Stimulated activated effector memory CD8-positive, alpha-beta T cell treated with anti-CD3 and anti-CD28 coated beads, Interleukin-12 subunit alpha, Interleukin-12 subunit beta, amount 100 ng/mL, for 72 hours (primary cell): ENCODE measurements at regions not wholly inside any gene's neighbourhood (a gene's known extent, or its start where the extent isn't known, plus 50 kb on each side); places are given as distances from the start of the nearest gene placed in this dataset.

Experiments
- ATAC-seq: fragments of 150-1000 bp; cut with Tn5 transposase; 2 replicates; pipeline ENCODE4 v1.10.0; 2021
- DNase-seq, 2 donors: peaks; one replicate each; pipeline ENCODE4 v3.0.0; 2021 to 2022; ENCODE audit warnings: low spot score in 2 of 2
- H3K27ac Mint-ChIP-seq: one replicate; pipeline ENCODE4 v1.8.0; 2022; ENCODE audit warnings: mild to moderate bottlenecking, mixed read lengths
- H3K36me3 Mint-ChIP-seq: one replicate; pipeline ENCODE4 v1.8.0; 2022; ENCODE audit warnings: mild to moderate bottlenecking, mixed read lengths
- H3K4me1 Mint-ChIP-seq: one replicate; pipeline ENCODE4 v1.8.0; 2022; ENCODE audit warnings: mixed read lengths
- H3K4me3 Mint-ChIP-seq: one replicate; pipeline ENCODE4 v1.8.0; 2022; ENCODE audit warnings: mild to moderate bottlenecking, mixed read lengths
- H3K9me3 Mint-ChIP-seq: one replicate; pipeline ENCODE4 v1.8.0; 2022; ENCODE audit warnings: mixed read lengths

DNA sequence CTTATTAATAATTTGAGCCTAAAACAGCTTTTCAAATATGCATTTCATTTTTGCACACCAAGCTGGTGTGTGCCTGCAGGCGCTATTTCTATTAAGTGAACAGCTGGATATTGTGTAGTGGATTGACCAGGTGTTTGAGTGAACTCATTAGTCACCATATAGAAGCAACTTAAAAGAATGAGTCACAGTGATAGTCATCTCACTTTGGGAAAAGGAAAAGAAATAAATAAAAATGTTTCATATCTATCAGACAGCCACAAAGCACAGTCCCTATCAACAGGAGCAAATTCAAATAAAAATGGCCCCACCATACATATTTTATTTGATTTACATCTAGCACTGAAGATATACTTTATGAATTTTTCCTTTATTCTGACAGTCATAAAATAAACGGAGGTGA lies 456.5 kb upstream of the CDH9 start:
- no peak overlapping the region for H3K27ac Mint-ChIP-seq
- no peak for ATAC-seq
- no peaks in the 10 kb centered on the region for H3K36me3 Mint-ChIP-seq
- no peaks in the 10 kb centered on the region for H3K4me1 Mint-ChIP-seq
- no peak overlapping the region for H3K4me3 Mint-ChIP-seq
- no peak for DNase-seq
- H3K9me3 Mint-ChIP-seq, result peaks cover 16% of the 10 kb centered on the region

DNA sequence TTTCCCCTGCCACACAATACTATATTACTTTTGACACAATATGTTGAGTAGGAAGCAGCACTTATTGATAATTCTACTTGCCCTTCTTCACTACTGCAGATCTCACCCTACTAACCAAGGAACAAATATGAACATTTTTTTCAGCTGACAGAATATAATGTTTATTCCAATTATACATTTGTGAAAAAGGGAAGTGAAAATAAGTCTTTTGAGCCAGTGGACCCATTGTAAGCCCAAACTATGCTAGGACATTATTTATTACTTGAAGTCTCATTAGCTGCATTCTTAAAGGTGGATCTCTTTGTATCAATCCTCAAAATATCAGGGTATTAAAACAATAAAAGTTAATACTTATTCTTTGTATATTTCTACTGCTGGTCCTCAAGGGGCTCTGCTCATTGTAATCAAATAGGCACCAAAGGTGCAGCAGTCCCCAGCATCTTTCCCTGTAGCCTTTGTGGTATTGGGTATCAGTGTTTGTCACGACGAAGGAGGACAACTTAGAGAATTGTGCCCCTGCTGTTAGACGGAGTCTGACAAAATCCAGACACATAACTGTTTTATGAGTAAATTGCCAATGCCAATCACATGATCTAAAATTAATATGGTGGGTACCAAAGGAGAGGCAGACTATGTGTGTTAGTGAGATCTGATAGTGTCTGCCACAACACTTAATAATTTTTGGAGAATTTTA lies 453.5 kb upstream of the CDH9 start:
- Mint-ChIP-seq H3K4me3 (no peak overlapping the region), H3K27ac (no peak overlapping the region)

DNA sequence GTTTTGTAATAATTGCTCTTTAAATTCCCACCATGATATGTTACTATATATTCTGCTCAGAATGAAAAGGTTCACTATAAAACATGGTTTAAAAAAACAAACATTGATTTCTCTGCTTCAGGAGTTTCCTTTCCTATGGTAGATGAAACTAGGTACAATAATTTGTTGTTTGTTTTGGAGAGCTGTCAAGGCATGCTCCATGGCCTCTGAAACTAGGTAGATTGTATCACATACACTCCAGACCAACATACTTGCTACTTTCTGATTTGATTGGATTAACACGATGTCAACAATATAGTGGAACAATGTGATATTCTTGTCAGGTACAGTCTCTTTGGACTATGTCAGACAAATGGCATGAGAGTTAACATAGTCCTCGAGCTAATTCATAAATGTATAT lies 452.7 kb upstream of the CDH9 start:
- H3K27ac Mint-ChIP-seq, result no peak overlapping the region
- no peaks in the 10 kb centered on the region for H3K36me3 Mint-ChIP-seq
- no peaks in the 10 kb centered on the region for H3K4me1 Mint-ChIP-seq
- H3K9me3 Mint-ChIP-seq, result peaks cover 22% of the 10 kb centered on the region
- DNase-seq (no peak), ATAC-seq (no peak)
- no peak overlapping the region for H3K4me3 Mint-ChIP-seq

More for the DNA sequence above, 453.5 kb upstream of the CDH9 start:
- no peak for ATAC-seq
- no peak for DNase-seq
- Mint-ChIP-seq H3K36me3 (no peaks in the 10 kb centered on the region), H3K9me3 (peaks cover 19% of the 10 kb centered on the region), H3K4me1 (no peaks in the 10 kb centered on the region)

- Mint-ChIP-seq H3K4me3 (no peak overlapping the region), H3K4me1 (no peaks in the 10 kb centered on the region), H3K27ac (no peak overlapping the region), H3K36me3 (no peaks in the 10 kb centered on the region), H3K9me3 (peaks cover 28% of the 10 kb centered on the region)
- DNase-seq, result no peak
- ATAC-seq, result no peak
These were observed 451.3 kb upstream of the CDH9 start for GRCh38 chr5:27489701-27490100.

DNA sequence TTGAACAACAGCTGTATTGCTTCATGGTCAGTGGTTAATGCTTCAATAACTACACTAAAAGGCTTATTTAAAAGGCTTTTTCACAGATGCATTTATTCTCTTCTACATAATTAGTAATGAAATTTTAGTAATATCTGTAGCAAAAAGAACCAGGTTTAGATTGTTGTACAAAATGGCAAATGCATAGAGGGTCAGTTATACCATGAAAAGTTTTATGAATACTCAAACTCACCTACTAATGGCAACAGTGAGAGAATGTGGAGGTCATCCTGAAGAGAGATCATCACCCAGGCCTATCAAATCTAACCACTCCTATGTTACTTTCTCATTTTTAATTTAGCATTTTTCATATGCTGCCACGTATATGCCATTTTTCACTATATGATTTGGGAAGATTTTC lies 444.3 kb upstream of the CDH9 start:
- Mint-ChIP-seq H3K27ac (no peak overlapping the region), H3K36me3 (no peaks in the 10 kb centered on the region)
- DNase-seq, result no peak

DNA sequence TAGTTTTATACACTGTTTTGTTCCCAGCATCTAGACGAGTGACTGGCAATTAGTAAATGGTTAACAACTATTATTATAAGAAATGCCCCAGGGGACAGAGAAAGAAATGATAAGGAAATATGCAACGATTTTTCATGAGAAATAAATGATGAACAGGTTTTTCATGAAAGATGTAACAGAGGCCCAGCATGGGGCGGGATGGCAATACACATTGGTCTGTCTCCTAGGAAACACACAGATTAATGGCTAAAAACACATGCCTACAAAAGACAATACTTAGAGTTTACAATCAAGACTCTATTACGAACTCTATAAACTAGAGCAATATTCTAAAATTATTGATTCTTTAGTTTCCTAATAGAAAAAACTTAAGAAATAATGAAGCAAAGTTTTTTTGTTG lies 441.5 kb upstream of the CDH9 start:
- Mint-ChIP-seq H3K27ac (no peak overlapping the region), H3K4me1 (no peaks in the 10 kb centered on the region), H3K9me3 (peaks cover 13% of the 10 kb centered on the region), H3K4me3 (no peak overlapping the region), H3K36me3 (no peaks in the 10 kb centered on the region)
- no peak for DNase-seq
- ATAC-seq, result no peak

More for the DNA sequence above, 444.3 kb upstream of the CDH9 start:
- H3K4me1 Mint-ChIP-seq, result no peaks in the 10 kb centered on the region
- no peak overlapping the region for H3K4me3 Mint-ChIP-seq
- peaks cover 26% of the 10 kb centered on the region for H3K9me3 Mint-ChIP-seq
- ATAC-seq, result no peak

DNA sequence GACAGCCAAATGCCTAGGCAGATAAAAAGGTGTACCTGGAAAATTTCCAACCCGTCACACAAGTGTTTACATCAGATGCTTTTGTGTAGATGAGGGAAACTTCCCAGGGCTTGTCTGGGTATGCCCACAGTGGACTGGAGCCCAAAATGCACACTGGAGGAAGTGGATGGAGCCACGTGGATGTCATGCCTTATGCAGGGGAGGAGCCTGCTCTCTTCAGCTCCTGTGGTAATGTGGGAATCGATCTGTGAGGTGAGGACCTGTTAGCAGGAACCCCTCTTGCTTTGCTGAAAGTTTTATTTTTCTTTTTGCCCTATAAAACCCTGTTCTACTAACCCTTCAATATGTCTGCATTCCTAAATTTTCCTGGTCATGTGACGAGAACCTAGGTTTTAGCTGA lies 439.2 kb upstream of the CDH9 start:
- peaks cover 13% of the 10 kb centered on the region for H3K9me3 Mint-ChIP-seq
- no peak overlapping the region for H3K4me3 Mint-ChIP-seq
- no peaks in the 10 kb centered on the region for H3K4me1 Mint-ChIP-seq
- ATAC-seq (no peak), DNase-seq (no peak)
- no peak overlapping the region for H3K27ac Mint-ChIP-seq
- H3K36me3 Mint-ChIP-seq, result no peaks in the 10 kb centered on the region

DNA sequence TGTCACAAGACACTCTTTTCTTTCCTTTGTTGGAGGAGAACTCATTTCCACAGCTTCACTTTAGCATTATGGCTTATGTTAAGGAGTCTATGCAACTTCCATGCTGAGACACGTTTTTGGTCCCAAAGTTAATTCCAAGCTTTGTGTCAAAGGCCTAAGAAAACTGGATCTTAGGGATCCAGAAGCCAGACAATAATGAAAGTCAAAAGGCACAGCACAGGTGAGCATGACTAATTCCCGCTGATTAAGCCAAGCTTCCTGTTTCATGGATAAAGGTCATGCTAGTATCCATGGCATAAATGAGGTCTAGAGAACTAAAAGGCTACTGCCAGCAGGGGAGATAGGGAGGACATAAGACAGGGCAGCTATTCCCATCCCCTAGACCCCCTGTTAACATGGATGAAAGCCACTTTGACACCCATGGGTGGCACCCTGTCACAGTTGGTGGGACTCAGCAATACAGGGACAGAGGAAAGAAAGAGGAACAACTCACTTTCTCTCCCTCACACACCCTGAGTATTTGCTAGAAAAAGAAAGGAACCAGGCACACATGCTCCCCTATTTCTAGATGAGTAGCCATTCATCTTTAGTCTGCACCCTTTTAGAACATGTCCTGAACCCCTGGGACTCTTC lies 438.1 kb upstream of the CDH9 start:
- Mint-ChIP-seq H3K9me3 (peaks cover 13% of the 10 kb centered on the region), H3K4me3 (no peak overlapping the region), H3K27ac (no peak overlapping the region), H3K4me1 (no peaks in the 10 kb centered on the region), H3K36me3 (no peaks in the 10 kb centered on the region)
- ATAC-seq, result no peak
- no peak for DNase-seq

GRCh38 chr5:27475063-27475462 lies 436.7 kb upstream of the CDH9 start:
- H3K4me1 Mint-ChIP-seq, result no peaks in the 10 kb centered on the region
- no peak for DNase-seq
- H3K9me3 Mint-ChIP-seq, result peaks cover 9% of the 10 kb centered on the region
- H3K36me3 Mint-ChIP-seq, result no peaks in the 10 kb centered on the region
- H3K4me3 Mint-ChIP-seq, result no peak overlapping the region
- no peak overlapping the region for H3K27ac Mint-ChIP-seq
- ATAC-seq, result no peak

GRCh38 chr5:27474395-27474794 lies 436.0 kb upstream of the CDH9 start:
- no peak overlapping the region for H3K4me3 Mint-ChIP-seq
- H3K9me3 Mint-ChIP-seq, result peaks cover 9% of the 10 kb centered on the region
- ATAC-seq, result no peak
- no peak for DNase-seq
- H3K36me3 Mint-ChIP-seq, result no peaks in the 10 kb centered on the region
- H3K4me1 Mint-ChIP-seq, result no peaks in the 10 kb centered on the region
- H3K27ac Mint-ChIP-seq, result no peak overlapping the region

- H3K4me3 Mint-ChIP-seq, result no peak overlapping the region
- H3K4me1 Mint-ChIP-seq, result no peaks in the 10 kb centered on the region
- no peak overlapping the region for H3K27ac Mint-ChIP-seq
- DNase-seq (no peak), ATAC-seq (no peak)
- no peaks in the 10 kb centered on the region for H3K36me3 Mint-ChIP-seq
- peaks cover 9% of the 10 kb centered on the region for H3K9me3 Mint-ChIP-seq
These were observed 435.6 kb upstream of the CDH9 start for GRCh38 chr5:27474047-27474309.

GRCh38 chr5:27473307-27474046 lies 435.1 kb upstream of the CDH9 start:
- H3K27ac Mint-ChIP-seq, result no peak overlapping the region
- DNase-seq (no peak), ATAC-seq (no peak)
- no peaks in the 10 kb centered on the region for H3K36me3 Mint-ChIP-seq
- H3K4me3 Mint-ChIP-seq, result no peak overlapping the region
- peaks cover 9% of the 10 kb centered on the region for H3K9me3 Mint-ChIP-seq
- no peaks in the 10 kb centered on the region for H3K4me1 Mint-ChIP-seq

DNA sequence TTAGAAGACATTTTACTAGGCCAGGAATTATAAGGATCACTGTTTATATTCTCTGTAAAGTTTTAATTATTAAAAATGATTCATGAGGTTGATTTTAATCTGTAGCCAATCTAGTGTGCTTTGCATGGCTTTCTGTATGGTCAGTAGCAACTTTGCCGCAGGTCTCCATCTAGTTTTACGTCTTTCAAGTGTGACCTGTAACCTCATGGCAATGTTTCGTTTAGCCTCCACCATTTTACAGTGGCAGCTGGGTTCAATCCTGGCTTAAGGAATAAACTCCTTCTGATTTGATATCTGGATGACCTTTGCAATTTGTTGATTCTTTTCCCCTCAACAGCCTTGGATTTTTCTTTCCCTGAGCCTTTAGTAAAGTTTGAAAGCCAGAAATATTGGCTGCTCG lies 434.5 kb upstream of the CDH9 start:
- no peaks in the 10 kb centered on the region for H3K4me1 Mint-ChIP-seq
- no peak overlapping the region for H3K27ac Mint-ChIP-seq
- H3K36me3 Mint-ChIP-seq, result no peaks in the 10 kb centered on the region
- H3K4me3 Mint-ChIP-seq, result no peak overlapping the region
- peaks cover 4% of the 10 kb centered on the region for H3K9me3 Mint-ChIP-seq
- ATAC-seq, result no peak
- DNase-seq, result no peak

GRCh38 chr5:27472000-27472763 lies 433.8 kb upstream of the CDH9 start:
- ATAC-seq (no peak), DNase-seq (no peak)
- Mint-ChIP-seq H3K36me3 (no peaks in the 10 kb centered on the region), H3K4me3 (no peak overlapping the region), H3K9me3 (peaks cover 6% of the 10 kb centered on the region), H3K4me1 (no peaks in the 10 kb centered on the region), H3K27ac (no peak overlapping the region)

GRCh38 chr5:27466959-27467358 lies 428.6 kb upstream of the CDH9 start:
- peaks cover 13% of the 10 kb centered on the region for H3K9me3 Mint-ChIP-seq
- H3K36me3 Mint-ChIP-seq, result no peaks in the 10 kb centered on the region
- no peak overlapping the region for H3K4me3 Mint-ChIP-seq
- no peaks in the 10 kb centered on the region for H3K4me1 Mint-ChIP-seq
- DNase-seq, result no peak
- ATAC-seq, result no peak
- H3K27ac Mint-ChIP-seq, result no peak overlapping the region
